Mesendoderm (in vitro differentiated cells): ENCODE measurements at regions not wholly inside any gene's neighbourhood (a gene's known extent, or its start where the extent isn't known, plus 50 kb on each side); places are given as distances from the start of the nearest gene placed in this dataset.

Source experiments
- DNase-seq: peaks from one replicate; pipeline ENCODE4 v3.0.0; 2013
- H2AK5ac ChIP-seq: 2 replicates; pipeline ENCODE4 v1.6.1; 2013; ENCODE audit warnings: low read length, inconsistent platforms
- H2BK120ac ChIP-seq: 2 replicates; pipeline ENCODE4 v1.6.1; 2013; ENCODE audit warnings: low read depth, mild to moderate bottlenecking, low read length, moderate library complexity, mixed read lengths
- H2BK15ac ChIP-seq: replicated peaks from 2 replicates; pipeline ENCODE4 v1.6.1; 2013; ENCODE audit warnings: low read depth, mild to moderate bottlenecking, moderate library complexity
- H2BK5ac ChIP-seq: 2 replicates; pipeline ENCODE4 v1.6.1; 2013; ENCODE audit warnings: low read length, inconsistent platforms
- H3K18ac ChIP-seq: 2 replicates; pipeline ENCODE4 v1.6.1; 2013; ENCODE audit warnings: mild to moderate bottlenecking, low read length, mixed read lengths
- H3K23ac ChIP-seq: one replicate; pipeline ENCODE4 v1.6.1; 2013; ENCODE audit warnings: low read length
- H3K27ac ChIP-seq: 2 replicates; pipeline ENCODE4 v1.5.1; 2013; ENCODE audit warnings: low read depth, mild to moderate bottlenecking, inconsistent platforms, low read length, moderate library complexity
- H3K27me3 ChIP-seq: 2 replicates; pipeline ENCODE4 v1.6.1; 2013; ENCODE audit warnings: low read length, control low read depth, mild to moderate bottlenecking, inconsistent platforms; ENCODE audit not compliant: insufficient read depth, poor library complexity
- H3K36me3 ChIP-seq: 2 replicates; pipeline ENCODE4 v1.6.1; 2013; ENCODE audit warnings: low read length, inconsistent platforms; ENCODE audit not compliant: control insufficient read depth, insufficient read depth
- H3K4ac ChIP-seq: one replicate; pipeline ENCODE4 v1.6.1; 2013; ENCODE audit warnings: low read depth, mild to moderate bottlenecking, low read length, moderate library complexity
- H3K4me1 ChIP-seq: 2 replicates; pipeline ENCODE4 v1.6.1; 2013; ENCODE audit warnings: low read depth, low read length, inconsistent platforms; ENCODE audit not compliant: control insufficient read depth
- H3K4me2 ChIP-seq: 2 replicates; pipeline ENCODE4 v1.6.1; 2013; ENCODE audit warnings: low read length
- H3K4me3 ChIP-seq: 2 replicates; pipeline ENCODE4 v1.5.1; 2013; ENCODE audit warnings: mild to moderate bottlenecking, low read length
- H3K56ac ChIP-seq: one replicate; pipeline ENCODE4 v1.6.1; 2013; ENCODE audit warnings: low read length
- H3K79me1 ChIP-seq: 2 replicates; pipeline ENCODE4 v1.6.1; 2013; ENCODE audit warnings: low read length, inconsistent platforms
- H3K79me2 ChIP-seq: 2 replicates; pipeline ENCODE4 v1.6.1; 2013; ENCODE audit warnings: mild to moderate bottlenecking, low read length; ENCODE audit not compliant: control insufficient read depth, insufficient read depth
- H3K9ac ChIP-seq: 2 replicates; pipeline ENCODE4 v1.6.1; 2013; ENCODE audit warnings: low read length, inconsistent platforms
- H4K5ac ChIP-seq: one replicate; pipeline ENCODE4 v1.6.1; 2013; ENCODE audit warnings: low read length
- H4K8ac ChIP-seq: one replicate; pipeline ENCODE4 v1.6.1; 2013; ENCODE audit warnings: low read depth, mild to moderate bottlenecking, control low read depth, low read length, moderate library complexity
- WGBS: extraction: QIAGEN DNeasy Blood & Tissue Kit; methylation state at CpG from one replicate; pipeline ENCODE4 v1.1.7; 2013; ENCODE audit warnings: low lambda C conversion rate, missing lambda C conversion rate; ENCODE audit not compliant: insufficient coverage; ENCODE audit errors: extremely low coverage; 5-methylcytosine and 5-hydroxymethylcytosine counted together

- H3K9ac ChIP-seq, result no peak overlapping the region
Observed at GRCh38 chr13:89011615-89012014, 1340.4 kb downstream of the SLITRK5 start.

GRCh38 chr13:89027694-89028306, 1356.6 kb downstream of the SLITRK5 start:
- H3K9ac ChIP-seq, result no peak overlapping the region
- H3K4me2 ChIP-seq, result no peak overlapping the region
- no peak overlapping the region for H2BK5ac ChIP-seq
- no peak overlapping the region for H4K5ac ChIP-seq
- H3K56ac ChIP-seq, result no peak overlapping the region
- H3K27ac ChIP-seq, result no peak overlapping the region
- H3K4ac ChIP-seq, result no peak overlapping the region
- no peaks in the 10 kb centered on the region for H3K79me2 ChIP-seq
- no peaks in the 10 kb centered on the region for H3K36me3 ChIP-seq
- no peak overlapping the region for H3K4me3 ChIP-seq
- no peak overlapping the region for H2AK5ac ChIP-seq
- H3K27me3 ChIP-seq, result no peaks in the 10 kb centered on the region
- no peak overlapping the region for H4K8ac ChIP-seq
- no peak for DNase-seq
- no peak overlapping the region for H3K18ac ChIP-seq
- no peaks in the 10 kb centered on the region for H3K4me1 ChIP-seq
- H3K79me1 ChIP-seq, result no peaks in the 10 kb centered on the region
- H2BK15ac ChIP-seq, result no peak overlapping the region
- H2BK120ac ChIP-seq, result no peak overlapping the region
- no peak overlapping the region for H3K23ac ChIP-seq
- WGBS, result no CpG with 5 or more reads among the region's 3 CpGs

More at GRCh38 chr13:89011615-89012014, 1340.4 kb downstream of the SLITRK5 start:
- Histone ChIP-seq H3K36me3 (no peaks in the 10 kb centered on the region), H2BK120ac (no peak overlapping the region), H3K23ac (no peak overlapping the region), H3K27me3 (no peaks in the 10 kb centered on the region), H3K79me1 (no peaks in the 10 kb centered on the region), H3K4me3 (no peak overlapping the region), H3K56ac (no peak overlapping the region), H2AK5ac (no peak overlapping the region), H3K18ac (no peak overlapping the region), H3K79me2 (no peaks in the 10 kb centered on the region), H3K4me1 (no peaks in the 10 kb centered on the region), H3K4ac (no peak overlapping the region), H4K5ac (no peak overlapping the region), H2BK5ac (no peak overlapping the region), H3K4me2 (no peak overlapping the region), H4K8ac (no peak overlapping the region), H2BK15ac (no peak overlapping the region), H3K27ac (no peak overlapping the region)
- no CpG with 5 or more reads among the region's 2 CpGs for WGBS
- no peak for DNase-seq

- Histone ChIP-seq H3K23ac (no peak overlapping the region), H3K4me1 (no peaks in the 10 kb centered on the region), H3K4me2 (no peak overlapping the region), H3K4me3 (no peak overlapping the region), H2BK120ac (no peak overlapping the region), H4K8ac (no peak overlapping the region), H4K5ac (no peak overlapping the region), H3K9ac (no peak overlapping the region), H2AK5ac (no peak overlapping the region), H3K56ac (no peak overlapping the region), H3K4ac (no peak overlapping the region), H2BK15ac (no peak overlapping the region), H3K79me1 (no peaks in the 10 kb centered on the region), H3K36me3 (no peaks in the 10 kb centered on the region), H2BK5ac (no peak overlapping the region), H3K79me2 (no peaks in the 10 kb centered on the region), H3K27me3 (no peaks in the 10 kb centered on the region), H3K18ac (no peak overlapping the region), H3K27ac (no peak overlapping the region)
- WGBS, result no CpG with 5 or more reads among the region's 2 CpGs
- no peak for DNase-seq
Observed at GRCh38 chr13:89029062-89029461, 1357.9 kb downstream of the SLITRK5 start.

- Histone ChIP-seq H2BK15ac (no peak overlapping the region), H3K4me1 (no peaks in the 10 kb centered on the region), H3K9ac (no peak overlapping the region), H2BK120ac (no peak overlapping the region), H3K36me3 (no peaks in the 10 kb centered on the region), H3K27ac (no peak overlapping the region), H3K4me3 (no peak overlapping the region), H3K23ac (no peak overlapping the region), H3K79me2 (no peaks in the 10 kb centered on the region), H3K79me1 (no peaks in the 10 kb centered on the region), H4K8ac (no peak overlapping the region), H3K18ac (no peak overlapping the region), H3K4me2 (no peak overlapping the region), H4K5ac (no peak overlapping the region), H2AK5ac (no peak overlapping the region), H2BK5ac (no peak overlapping the region), H3K27me3 (no peaks in the 10 kb centered on the region), H3K4ac (no peak overlapping the region), H3K56ac (no peak overlapping the region)
- WGBS, result no CpG with 5 or more reads among the region's 1 CpG
- DNase-seq, result no peak
Observed at GRCh38 chr13:89034015-89034414, 1362.8 kb downstream of the SLITRK5 start.

- DNase-seq, result no peak
- Histone ChIP-seq H3K4me3 (no peak overlapping the region), H3K23ac (no peak overlapping the region), H3K4me1 (no peaks in the 10 kb centered on the region), H3K4ac (no peak overlapping the region), H3K79me1 (no peaks in the 10 kb centered on the region), H3K27ac (no peak overlapping the region), H4K5ac (no peak overlapping the region), H2BK15ac (no peak overlapping the region), H2BK120ac (no peak overlapping the region), H3K56ac (no peak overlapping the region), H3K9ac (no peak overlapping the region), H4K8ac (no peak overlapping the region), H3K27me3 (no peaks in the 10 kb centered on the region), H2BK5ac (no peak overlapping the region), H3K36me3 (no peaks in the 10 kb centered on the region), H3K18ac (no peak overlapping the region), H3K79me2 (no peaks in the 10 kb centered on the region), H3K4me2 (no peak overlapping the region), H2AK5ac (no peak overlapping the region)
- WGBS, result no CpG with 5 or more reads among the region's 3 CpGs
Observed at GRCh38 chr13:89052699-89053098, 1381.5 kb downstream of the SLITRK5 start.

- Histone ChIP-seq H3K4me2 (no peak overlapping the region), H3K79me2 (no peaks in the 10 kb centered on the region), H3K27me3 (no peaks in the 10 kb centered on the region), H3K4ac (no peak overlapping the region), H3K56ac (no peak overlapping the region), H2BK120ac (no peak overlapping the region), H3K18ac (no peak overlapping the region), H3K4me3 (no peak overlapping the region), H4K8ac (no peak overlapping the region), H2BK15ac (no peak overlapping the region), H3K23ac (no peak overlapping the region), H3K27ac (no peak overlapping the region), H3K9ac (no peak overlapping the region), H3K79me1 (no peaks in the 10 kb centered on the region), H3K36me3 (no peaks in the 10 kb centered on the region), H4K5ac (no peak overlapping the region), H2AK5ac (no peak overlapping the region), H3K4me1 (no peaks in the 10 kb centered on the region), H2BK5ac (no peak overlapping the region)
- WGBS, result no CpG with 5 or more reads among the region's 1 CpG
- no peak for DNase-seq
Observed at GRCh38 chr13:89053418-89053817, 1382.2 kb downstream of the SLITRK5 start.
